SK-N-MC (cell line): ENCODE measurements at regions not wholly inside any gene's neighbourhood (a gene's known extent, or its start where the extent isn't known, plus 50 kb on each side); places are given as distances from the start of the nearest gene placed in this dataset.

Source experiments
- DNase-seq: peaks from one replicate; pipeline ENCODE4 v3.0.0-alpha.2; 2011; ENCODE audit warnings: low read depth, low spot score
- H3K27ac ChIP-seq: fragments of 200-600 bp; sonication (generic); 2 replicates; pipeline ENCODE4 v1.5.1; 2016; ENCODE audit warnings: mixed run types
- H3K36me3 ChIP-seq: fragments of 200-600 bp; sonication (generic); 2 replicates; pipeline ENCODE4 v1.6.1; 2017; ENCODE audit warnings: antibody characterized with exemption, low read length, mixed read lengths; ENCODE audit not compliant: insufficient read depth
- H3K4me3 ChIP-seq: fragments of 200-600 bp; sonication (generic); 2 replicates; pipeline ENCODE4 v1.5.1; 2016
- H3K9ac ChIP-seq: fragments of 200-600 bp; sonication (generic); 2 replicates; pipeline ENCODE4 v1.8.0; 2017; ENCODE audit warnings: mixed run types, mixed read lengths; ENCODE audit not compliant: insufficient read length
- H3K9me3 ChIP-seq: fragments of 200-600 bp; sonication (generic); 2 replicates; pipeline ENCODE4 v1.6.1; 2017; ENCODE audit warnings: low read depth, mild to moderate bottlenecking, antibody characterized with exemption, low read length, moderate library complexity, mixed read lengths
- EZH2 ChIP-seq: fragments of 200-600 bp; sonication (generic); IDR thresholded peaks from one replicate; pipeline ENCODE4 v1.6.1; 2017; ENCODE audit warnings: antibody characterized with exemption
- FOXP2 ChIP-seq: optimal IDR thresholded peaks from 2 replicates; pipeline ENCODE3; 2011; ENCODE audit warnings: mild to moderate bottlenecking, moderate library complexity; ENCODE audit not compliant: insufficient read depth; ENCODE audit errors: extremely low read length, control extremely low read depth
- POLR2AphosphoS5 ChIP-seq: IDR thresholded peaks from 2 replicates; pipeline ENCODE4 v1.6.1; 2012; ENCODE audit warnings: mild to moderate bottlenecking, low read depth, low read length, borderline replicate concordance

- TF ChIP-seq EZH2 (no peak), POLR2AphosphoS5 (no peak), FOXP2 (no peak)
- Histone ChIP-seq H3K4me3 (no peak overlapping the region), H3K9me3 (no peaks in the 10 kb centered on the region), H3K9ac (no peak overlapping the region), H3K36me3 (no peaks in the 10 kb centered on the region), H3K27ac (no peak overlapping the region)
- no peak for DNase-seq
Observed at GRCh38 chr6:125486881-125487280, 185.1 kb upstream of the HDDC2 start.

DNA sequence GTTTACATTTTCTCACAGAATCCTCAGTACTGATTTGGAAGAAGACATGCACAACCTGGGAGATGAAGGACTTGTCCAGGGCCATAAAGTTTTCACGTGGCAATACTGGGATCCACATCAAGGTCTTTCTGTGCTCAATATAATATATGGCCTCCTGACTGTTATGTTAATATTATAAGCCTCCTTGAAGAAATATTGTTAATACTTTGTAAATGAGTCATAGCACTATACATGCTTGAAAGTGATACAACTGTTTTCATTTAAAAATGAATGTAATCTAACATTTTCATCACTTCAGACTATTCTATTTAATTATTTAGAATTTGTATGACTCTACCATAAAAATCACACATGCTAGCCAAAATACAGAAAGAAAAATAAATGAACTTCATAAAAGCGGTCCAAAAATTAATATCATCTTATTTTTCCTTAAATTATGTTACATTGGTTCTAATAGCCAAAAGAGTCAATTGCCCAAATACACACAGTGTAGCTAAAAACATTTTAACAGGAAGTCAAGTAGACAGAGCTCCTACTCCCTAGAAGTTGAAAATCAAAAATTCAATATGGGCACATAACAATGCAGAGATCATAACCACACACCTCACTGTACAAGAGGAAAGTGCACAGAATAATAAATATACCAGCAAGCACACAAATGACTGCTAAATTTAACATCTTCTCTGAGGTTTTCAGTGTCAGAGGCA, 188.0 kb upstream of the HDDC2 start:
- Histone ChIP-seq H3K9me3 (no peaks in the 10 kb centered on the region), H3K9ac (no peak overlapping the region), H3K4me3 (no peak overlapping the region), H3K27ac (no peak overlapping the region), H3K36me3 (no peaks in the 10 kb centered on the region)
- DNase-seq = no peak
- no peak for TF ChIP-seq POLR2AphosphoS5
- TF ChIP-seq EZH2 = no peak
- TF ChIP-seq FOXP2 = no peak

- no peak overlapping the region for H3K9ac ChIP-seq
- 0 out of 2 replicates have a peak overlapping the region, but pooled peaks have one; percentile 26 for H3K27ac ChIP-seq
- H3K36me3 ChIP-seq = no peaks in the 10 kb centered on the region
- TF ChIP-seq FOXP2 (no peak), EZH2 (no peak), POLR2AphosphoS5 (no peak)
- H3K4me3 ChIP-seq = peak overlapping the region; percentile 32; the same call in 1 of the 2 replicates
- no peak for DNase-seq
- no peaks in the 10 kb centered on the region for H3K9me3 ChIP-seq
Observed at GRCh38 chr6:125491860-125492618, 190.3 kb upstream of the HDDC2 start.

- Histone ChIP-seq H3K36me3 (no peaks in the 10 kb centered on the region), H3K4me3 (no peak overlapping the region), H3K9me3 (no peaks in the 10 kb centered on the region), H3K9ac (no peak overlapping the region), H3K27ac (no peak overlapping the region)
- TF ChIP-seq EZH2 (no peak), FOXP2 (no peak), POLR2AphosphoS5 (no peak)
- no peak for DNase-seq
Observed at GRCh38 chr6:125498606-125499005, 196.8 kb upstream of the HDDC2 start.

DNA sequence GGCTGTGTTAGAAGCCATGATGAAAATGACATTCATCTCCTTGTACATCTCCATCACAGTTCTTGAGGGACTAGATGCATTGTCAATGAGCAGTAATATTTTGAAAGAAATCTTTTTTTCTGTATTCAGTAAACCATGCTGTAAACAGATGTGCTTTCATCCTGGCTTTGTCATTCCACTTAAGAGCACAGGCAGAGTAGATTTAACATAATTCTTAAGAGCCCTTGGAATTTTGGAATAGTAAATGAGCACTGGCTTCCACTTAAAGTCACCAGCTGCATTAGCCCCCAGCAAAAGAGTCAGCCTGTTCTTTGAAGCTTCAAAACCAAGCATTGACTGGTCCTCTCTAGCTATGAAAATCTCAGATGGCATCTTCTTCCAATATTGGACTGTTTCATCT, 197.8 kb upstream of the HDDC2 start:
- Histone ChIP-seq H3K9ac (no peak overlapping the region), H3K36me3 (no peaks in the 10 kb centered on the region), H3K27ac (no peak overlapping the region), H3K9me3 (no peaks in the 10 kb centered on the region), H3K4me3 (no peak overlapping the region)
- TF ChIP-seq EZH2 (no peak), POLR2AphosphoS5 (no peak), FOXP2 (no peak)
- DNase-seq = no peak

- H3K36me3 ChIP-seq = no peaks in the 10 kb centered on the region
- no peak overlapping the region for H3K27ac ChIP-seq
- TF ChIP-seq POLR2AphosphoS5 (no peak), FOXP2 (no peak), EZH2 (no peak)
- no peaks in the 10 kb centered on the region for H3K9me3 ChIP-seq
- no peak for DNase-seq
- H3K4me3 ChIP-seq = no peak overlapping the region
- H3K9ac ChIP-seq = no peak overlapping the region
Observed at GRCh38 chr6:125503181-125503580, 201.4 kb upstream of the HDDC2 start.

GRCh38 chr6:125507987-125508655, 206.4 kb upstream of the HDDC2 start:
- no peaks in the 10 kb centered on the region for H3K36me3 ChIP-seq
- H3K4me3 ChIP-seq = no peak overlapping the region
- H3K9ac ChIP-seq = no peak overlapping the region
- no peak for DNase-seq
- H3K27ac ChIP-seq = no peak overlapping the region
- TF ChIP-seq POLR2AphosphoS5 (no peak), FOXP2 (no peak), EZH2 (no peak)
- no peaks in the 10 kb centered on the region for H3K9me3 ChIP-seq

- no peak overlapping the region for H3K9ac ChIP-seq
- H3K4me3 ChIP-seq = no peak overlapping the region
- DNase-seq = no peak
- H3K36me3 ChIP-seq = no peaks in the 10 kb centered on the region
- no peaks in the 10 kb centered on the region for H3K9me3 ChIP-seq
- no peak for TF ChIP-seq POLR2AphosphoS5
- no peak for TF ChIP-seq EZH2
- TF ChIP-seq FOXP2 = no peak
- no peak overlapping the region for H3K27ac ChIP-seq
Observed at GRCh38 chr6:125508793-125509192, 207.0 kb upstream of the HDDC2 start.
